D721Med (cell line): ENCODE measurements at regions not wholly inside any gene's neighbourhood (a gene's known extent, or its start where the extent isn't known, plus 50 kb on each side); places are given as distances from the start of the nearest gene placed in this dataset.
"Not testable (repeated sequence)": the region's sequence is repeated elsewhere in the genome, so short reads cannot be mapped to it uniquely, and the experiment has no call there.

Source experiments
- DNase-seq: peaks from one replicate; pipeline ENCODE4 v3.0.0; 2011; ENCODE audit warnings: low spot score; ENCODE audit not compliant: insufficient read length
- FAIRE-seq: peaks from 2 replicates; lab custom pipeline; 2011; peaks lifted over from hg19 to GRCh38; lab: Jason Lieb, UNC
- TF ChIP-seq, protein P1 (sequence below): IDR thresholded peaks from 2 replicates; pipeline ENCODE4 v1.5.1; 2012; ENCODE audit warnings: mild to moderate bottlenecking, control low read depth; ENCODE audit not compliant: insufficient read depth; ENCODE audit errors: missing control alignments

DNA sequence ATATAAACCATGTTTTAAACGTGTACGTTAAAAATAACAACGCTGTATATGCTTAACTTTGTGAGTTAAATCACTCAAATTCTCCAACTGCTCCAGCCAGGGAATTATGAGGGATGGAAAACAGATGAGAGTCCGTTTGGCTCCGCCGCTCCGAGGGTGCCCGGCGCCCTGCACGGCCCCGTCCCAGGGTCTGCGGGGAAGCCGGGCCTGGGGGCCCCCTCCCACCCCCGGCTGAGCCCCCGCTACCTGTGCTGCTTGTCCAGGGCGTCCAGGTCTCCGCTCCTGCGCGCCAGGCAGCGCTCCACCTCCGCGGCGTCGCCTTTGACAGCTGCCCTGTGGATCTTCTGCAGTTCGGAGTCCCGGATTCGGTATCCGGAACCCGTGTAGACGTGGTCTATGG is 415.5 kb downstream of the FOXD4L4 start:
- DNase-seq: not testable (repeated sequence)

DNA sequence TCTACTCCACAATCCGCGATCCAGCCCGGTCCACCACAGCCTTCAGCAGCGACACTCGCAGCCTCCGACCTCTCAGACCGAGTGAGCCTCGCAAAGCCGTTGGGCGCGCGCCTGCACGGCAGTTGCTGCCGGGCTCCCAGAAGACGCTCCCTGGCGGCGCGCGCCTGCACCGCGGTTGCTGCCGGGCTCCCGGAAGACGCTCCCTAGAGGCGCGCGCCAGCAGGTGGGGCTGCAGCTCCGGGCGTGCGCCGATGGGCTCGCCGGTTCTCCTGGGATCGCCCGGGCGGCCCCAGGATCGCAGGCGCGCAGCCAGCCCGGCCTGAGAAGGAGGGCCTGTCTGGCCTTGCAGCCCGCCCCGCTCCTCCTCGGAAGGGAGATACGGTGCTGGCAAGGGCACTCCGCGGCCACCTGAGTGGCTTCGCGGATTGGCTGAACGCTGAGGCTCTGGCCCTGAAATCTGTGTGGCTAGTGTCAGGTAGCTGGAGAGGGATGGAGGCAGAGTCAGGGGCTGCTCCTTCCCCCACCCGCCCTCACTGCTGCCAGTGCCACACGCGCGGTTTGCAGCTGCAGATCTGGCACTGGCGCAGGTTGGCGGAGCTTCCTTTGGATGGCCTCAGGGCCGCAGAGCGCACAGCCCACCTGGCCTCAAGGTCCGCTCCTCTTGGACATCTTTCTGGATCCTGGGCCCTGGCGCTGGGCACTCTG is 416.2 kb downstream of the FOXD4L4 start:
- TF ChIP-seq, protein P1, sequence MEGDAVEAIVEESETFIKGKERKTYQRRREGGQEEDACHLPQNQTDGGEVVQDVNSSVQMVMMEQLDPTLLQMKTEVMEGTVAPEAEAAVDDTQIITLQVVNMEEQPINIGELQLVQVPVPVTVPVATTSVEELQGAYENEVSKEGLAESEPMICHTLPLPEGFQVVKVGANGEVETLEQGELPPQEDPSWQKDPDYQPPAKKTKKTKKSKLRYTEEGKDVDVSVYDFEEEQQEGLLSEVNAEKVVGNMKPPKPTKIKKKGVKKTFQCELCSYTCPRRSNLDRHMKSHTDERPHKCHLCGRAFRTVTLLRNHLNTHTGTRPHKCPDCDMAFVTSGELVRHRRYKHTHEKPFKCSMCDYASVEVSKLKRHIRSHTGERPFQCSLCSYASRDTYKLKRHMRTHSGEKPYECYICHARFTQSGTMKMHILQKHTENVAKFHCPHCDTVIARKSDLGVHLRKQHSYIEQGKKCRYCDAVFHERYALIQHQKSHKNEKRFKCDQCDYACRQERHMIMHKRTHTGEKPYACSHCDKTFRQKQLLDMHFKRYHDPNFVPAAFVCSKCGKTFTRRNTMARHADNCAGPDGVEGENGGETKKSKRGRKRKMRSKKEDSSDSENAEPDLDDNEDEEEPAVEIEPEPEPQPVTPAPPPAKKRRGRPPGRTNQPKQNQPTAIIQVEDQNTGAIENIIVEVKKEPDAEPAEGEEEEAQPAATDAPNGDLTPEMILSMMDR: peak; percentile 16
- not testable (repeated sequence) for FAIRE-seq, DNase-seq

More for the DNA sequence above, 415.5 kb downstream of the FOXD4L4 start:
- FAIRE-seq: not testable (repeated sequence)

DNA sequence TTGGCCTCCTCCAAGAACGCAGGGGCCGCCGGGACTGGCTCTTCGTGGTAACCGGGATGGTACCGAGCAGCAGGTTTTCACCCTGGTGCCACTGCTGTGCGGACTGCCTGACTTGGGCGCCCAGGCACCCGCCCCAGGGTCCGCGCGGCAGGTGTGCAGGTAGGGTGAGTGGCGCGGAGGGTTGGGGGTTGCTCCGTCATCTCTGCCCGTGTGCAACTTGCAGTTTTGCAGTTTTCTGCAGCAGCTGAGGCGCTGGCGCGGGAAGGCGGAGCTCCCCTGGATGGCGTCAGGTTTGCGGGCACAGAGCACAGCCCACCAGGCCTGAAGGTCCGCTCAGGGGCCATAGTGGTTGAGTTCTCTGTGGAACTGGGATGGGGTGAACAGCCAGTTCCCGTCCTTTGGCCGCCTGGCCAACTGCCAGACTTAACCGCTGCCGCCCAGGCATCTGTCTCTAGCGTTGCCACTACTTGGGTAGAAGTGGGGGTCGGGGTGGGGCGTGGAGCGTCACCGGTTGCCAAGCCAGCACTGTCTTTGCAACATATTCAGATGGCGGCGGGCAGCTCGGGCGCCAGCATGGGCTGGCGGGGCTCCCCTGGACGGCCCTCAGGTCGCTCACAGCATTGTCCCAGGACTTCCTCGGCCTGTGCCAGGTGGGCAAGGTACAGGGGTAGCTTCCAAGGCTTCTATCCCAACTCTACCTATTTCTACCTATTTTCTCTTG is 417.2 kb downstream of the FOXD4L4 start:
- FAIRE-seq, DNase-seq: not testable (repeated sequence)

DNA sequence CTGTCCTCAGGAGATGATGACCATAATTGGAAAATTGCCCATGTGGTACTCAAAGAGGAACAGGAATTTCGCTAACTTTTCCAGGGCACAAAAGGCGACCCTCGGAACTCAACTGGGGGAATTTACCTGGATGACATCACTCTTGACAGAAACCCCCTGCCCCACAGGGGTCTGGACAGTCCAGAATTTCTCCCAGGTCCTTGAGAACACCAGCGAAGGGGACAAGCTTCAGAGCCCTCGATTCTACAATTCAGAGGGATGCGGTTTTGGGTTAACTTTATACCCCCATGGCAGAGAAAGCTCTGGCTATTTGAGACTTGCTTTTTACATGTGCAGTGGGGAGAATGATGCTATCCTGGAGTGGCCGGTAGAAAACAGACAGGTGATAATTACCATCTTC is 445.4 kb downstream of the FOXD4L4 start:
- not testable (repeated sequence) for FAIRE-seq

DNA sequence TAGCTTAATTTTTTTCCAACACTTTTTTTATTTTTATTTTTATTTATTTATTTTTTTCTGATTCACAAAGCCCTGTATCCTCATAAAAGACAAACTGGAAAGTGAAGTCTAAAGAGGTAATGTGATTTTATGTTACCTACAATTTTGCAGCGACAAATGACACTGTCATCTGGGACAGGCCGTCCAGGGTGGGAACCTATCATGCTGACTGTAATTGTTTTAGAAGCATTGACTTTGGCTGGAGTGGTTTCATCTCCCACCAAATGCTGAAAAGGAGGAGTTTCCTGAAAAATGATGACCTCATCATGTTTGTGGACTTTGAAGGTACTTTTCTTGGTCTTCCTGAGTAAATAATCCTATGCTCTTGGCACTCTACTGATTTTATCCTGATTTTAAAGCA is 446.7 kb downstream of the FOXD4L4 start:
- not testable (repeated sequence) for FAIRE-seq, DNase-seq

More for the DNA sequence above, 445.4 kb downstream of the FOXD4L4 start:
- DNase-seq: not testable (repeated sequence)

GRCh38 chr9:66197199-66197598 is 460.3 kb downstream of the FOXD4L4 start:
- not testable (repeated sequence) for DNase-seq

DNA sequence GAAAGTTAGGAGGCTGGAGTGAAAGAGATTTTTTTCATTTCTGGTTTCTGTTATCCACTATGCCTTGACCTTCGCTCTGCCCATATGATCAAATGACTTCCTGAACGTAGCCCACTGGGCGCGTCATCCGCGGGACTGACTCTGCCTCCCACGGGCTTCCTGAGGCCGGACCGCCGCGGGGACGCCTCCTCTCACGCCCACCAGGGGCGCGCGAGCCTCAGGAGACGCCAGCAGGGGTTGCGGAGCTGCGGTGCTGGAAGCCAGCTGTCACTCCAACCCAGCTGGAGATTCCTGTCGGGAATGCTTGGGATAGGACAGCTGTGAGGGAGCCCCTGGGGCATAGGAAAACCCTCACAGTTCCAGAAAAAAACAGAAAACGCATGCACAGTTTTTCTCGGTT is 461.5 kb downstream of the FOXD4L4 start:
- not testable (repeated sequence) for DNase-seq, FAIRE-seq
- TF ChIP-seq, protein P1: peak; percentile 3

More at GRCh38 chr9:66197199-66197598, 460.3 kb downstream of the FOXD4L4 start:
- not testable (repeated sequence) for FAIRE-seq

GRCh38 chr9:66206617-66207016 is 469.7 kb downstream of the FOXD4L4 start:
- not testable (repeated sequence) for FAIRE-seq, DNase-seq

DNA sequence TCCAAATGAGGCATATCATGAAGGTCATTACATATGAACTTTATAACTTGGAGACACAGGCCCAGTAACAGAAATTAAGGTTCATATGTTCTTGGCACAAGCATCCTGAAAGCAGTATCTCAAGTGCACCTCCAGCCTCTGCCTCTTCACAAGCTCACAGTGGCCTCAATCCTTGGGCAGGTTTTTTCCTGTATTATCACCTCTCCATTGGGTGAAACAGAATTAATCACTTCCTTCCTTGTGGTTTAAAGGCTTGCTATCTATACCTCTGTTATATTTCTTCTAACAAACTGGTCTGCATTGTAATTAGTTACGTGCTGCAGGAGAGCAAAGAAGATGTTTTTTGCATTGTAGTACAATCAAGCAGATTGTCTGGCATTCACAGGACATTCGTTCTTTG is 471.0 kb downstream of the FOXD4L4 start:
- FAIRE-seq: not testable (repeated sequence)

GRCh38 chr9:66244763-66245162 is 507.8 kb downstream of the FOXD4L4 start:
- DNase-seq, FAIRE-seq: not testable (repeated sequence)

More for the DNA sequence above, 471.0 kb downstream of the FOXD4L4 start:
- DNase-seq: not testable (repeated sequence)

GRCh38 chr9:66245481-66245880 is 508.5 kb downstream of the FOXD4L4 start:
- DNase-seq, FAIRE-seq: not testable (repeated sequence)

- not testable (repeated sequence) for DNase-seq, FAIRE-seq
These were observed 520.6 kb downstream of the FOXD4L4 start for GRCh38 chr9:66257581-66257980.

DNA sequence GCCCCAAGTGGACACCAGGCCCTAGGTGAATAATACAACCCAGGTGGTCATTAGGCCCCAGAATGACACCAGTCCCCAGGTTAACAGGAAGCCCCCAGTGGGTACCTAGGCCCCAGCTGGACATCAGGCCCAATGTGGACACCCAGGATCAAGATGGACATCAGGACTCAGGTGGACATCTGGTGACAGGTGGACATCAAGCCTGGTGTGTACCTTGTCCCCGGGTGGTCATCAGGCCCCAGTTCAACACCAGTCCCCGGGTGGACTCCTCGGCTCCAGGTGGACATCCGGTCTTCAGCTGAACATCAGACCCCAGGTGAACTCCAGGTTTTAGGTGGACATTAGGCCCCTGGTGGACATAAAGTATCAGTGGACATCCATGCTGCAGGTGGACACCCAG is 524.6 kb downstream of the FOXD4L4 start:
- not testable (repeated sequence) for FAIRE-seq, DNase-seq

DNA sequence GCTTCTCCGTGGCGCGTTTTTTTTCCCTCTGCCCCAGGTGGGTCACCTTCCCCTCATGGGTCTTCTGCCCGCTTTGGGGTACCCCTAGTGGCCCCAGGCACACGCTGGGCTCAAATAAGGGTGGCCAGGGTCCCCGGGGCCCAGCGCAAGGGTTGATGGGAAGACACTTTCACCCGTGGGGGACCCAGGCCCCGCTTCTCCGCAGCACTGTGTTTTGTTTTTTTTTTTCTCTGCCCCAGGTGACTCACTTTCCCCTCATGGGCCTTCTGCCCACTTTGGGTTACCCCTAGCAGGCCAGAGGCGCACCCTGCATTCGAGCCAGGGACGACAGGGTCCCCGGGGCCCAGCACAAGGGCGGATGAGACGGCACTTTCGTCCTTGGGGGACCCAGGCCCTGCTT is 526.7 kb downstream of the FOXD4L4 start:
- FAIRE-seq: not testable (repeated sequence)

DNA sequence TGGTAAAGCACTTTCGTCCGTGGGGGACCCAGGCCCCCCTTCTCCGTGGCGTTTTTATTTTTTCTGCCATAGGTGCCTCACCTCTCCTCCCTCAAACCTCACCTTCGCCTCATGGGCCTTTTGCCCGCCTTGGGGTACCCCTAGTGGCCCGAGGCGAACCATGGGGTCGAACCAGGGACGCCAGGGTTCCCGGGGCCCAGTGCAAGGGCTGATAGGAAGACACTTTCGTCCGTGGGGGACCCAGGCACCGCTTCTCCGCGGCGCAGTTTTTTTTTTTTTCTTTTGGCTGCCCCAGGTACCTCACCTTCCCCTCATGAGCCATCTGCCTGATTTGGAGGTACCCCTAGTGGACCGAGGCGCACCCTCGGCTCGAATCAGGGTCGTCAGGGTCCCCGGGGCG is 527.8 kb downstream of the FOXD4L4 start:
- not testable (repeated sequence) for DNase-seq, FAIRE-seq

More for the DNA sequence above, 526.7 kb downstream of the FOXD4L4 start:
- DNase-seq: not testable (repeated sequence)

- not testable (repeated sequence) for FAIRE-seq, DNase-seq
These were observed 529.3 kb downstream of the FOXD4L4 start for GRCh38 chr9:66266202-66266601.

DNA sequence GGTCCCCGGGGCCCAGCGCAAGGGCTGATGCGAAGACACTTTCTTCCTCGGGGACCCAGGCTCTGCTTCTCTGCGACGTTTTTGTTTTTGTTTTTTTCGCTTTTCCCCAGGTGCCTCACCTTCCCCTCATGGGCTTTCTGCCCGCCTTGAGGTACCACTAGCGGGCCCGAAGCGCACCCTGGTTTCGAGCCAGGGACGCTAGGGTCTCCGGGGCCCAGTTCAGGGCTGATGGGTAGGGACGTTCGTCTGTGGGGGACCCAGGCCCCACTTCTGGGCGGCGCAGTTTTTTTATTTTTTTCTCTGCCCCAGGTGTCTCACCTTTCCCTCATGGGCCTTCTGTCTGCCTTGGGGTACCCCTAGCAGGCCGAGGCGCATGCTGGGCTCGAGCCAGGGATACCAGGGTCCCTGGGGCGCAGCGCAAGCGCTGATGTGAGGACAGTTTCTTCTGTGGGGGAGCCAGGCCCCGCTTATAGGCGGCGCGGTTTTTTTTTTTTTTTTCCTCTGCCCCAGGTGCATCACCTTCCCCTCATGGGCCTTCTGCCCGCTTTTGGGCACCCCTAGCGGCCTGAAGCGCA is 530.0 kb downstream of the FOXD4L4 start:
- not testable (repeated sequence) for FAIRE-seq, DNase-seq
